OCI-LY1 (cell line): ENCODE measurements at regions not wholly inside any gene's neighbourhood (a gene's known extent, or its start where the extent isn't known, plus 50 kb on each side); places are given as distances from the start of the nearest gene placed in this dataset.

Source experiments
- EZH2 ChIP-seq: fragments of 200-600 bp; sonication (generic), shearing (Covaris generic); IDR thresholded peaks from 2 replicates; pipeline ENCODE4 v1.8.0; 2017; ENCODE audit warnings: borderline replicate concordance, mixed run types, mild to moderate bottlenecking, antibody characterized with exemption, low read length, moderate library complexity, mixed read lengths
- TF ChIP-seq, protein P1 (sequence below): fragments of 200-600 bp; sonication (generic), shearing (Covaris generic); IDR thresholded peaks from 2 replicates; pipeline ENCODE4 v1.5.1; 2017; ENCODE audit warnings: mild to moderate bottlenecking, antibody characterized with exemption, low read length, moderate library complexity, mixed read lengths

DNA sequence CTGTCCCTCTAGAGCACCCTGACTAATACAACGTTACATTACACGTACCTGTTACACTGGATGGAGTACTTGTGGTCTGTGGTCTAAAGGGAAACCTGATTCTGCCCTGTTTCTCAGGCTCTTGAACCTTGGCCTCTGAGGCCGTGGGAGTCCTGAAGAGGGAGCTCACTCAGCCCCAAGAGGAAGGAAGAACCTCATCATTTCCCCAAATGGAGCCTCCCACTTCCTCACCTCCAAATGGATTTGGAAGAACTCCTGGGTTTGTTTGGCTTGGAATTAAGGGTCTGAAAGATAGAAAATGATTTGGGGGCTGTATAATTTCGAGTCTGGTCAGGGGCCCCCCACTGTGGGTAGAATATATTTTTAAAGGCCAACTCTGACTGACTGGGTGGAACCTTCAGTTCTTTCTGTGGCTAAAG lies 200.2 kb downstream of the SEMA6A start:
- TF ChIP-seq, protein P1, sequence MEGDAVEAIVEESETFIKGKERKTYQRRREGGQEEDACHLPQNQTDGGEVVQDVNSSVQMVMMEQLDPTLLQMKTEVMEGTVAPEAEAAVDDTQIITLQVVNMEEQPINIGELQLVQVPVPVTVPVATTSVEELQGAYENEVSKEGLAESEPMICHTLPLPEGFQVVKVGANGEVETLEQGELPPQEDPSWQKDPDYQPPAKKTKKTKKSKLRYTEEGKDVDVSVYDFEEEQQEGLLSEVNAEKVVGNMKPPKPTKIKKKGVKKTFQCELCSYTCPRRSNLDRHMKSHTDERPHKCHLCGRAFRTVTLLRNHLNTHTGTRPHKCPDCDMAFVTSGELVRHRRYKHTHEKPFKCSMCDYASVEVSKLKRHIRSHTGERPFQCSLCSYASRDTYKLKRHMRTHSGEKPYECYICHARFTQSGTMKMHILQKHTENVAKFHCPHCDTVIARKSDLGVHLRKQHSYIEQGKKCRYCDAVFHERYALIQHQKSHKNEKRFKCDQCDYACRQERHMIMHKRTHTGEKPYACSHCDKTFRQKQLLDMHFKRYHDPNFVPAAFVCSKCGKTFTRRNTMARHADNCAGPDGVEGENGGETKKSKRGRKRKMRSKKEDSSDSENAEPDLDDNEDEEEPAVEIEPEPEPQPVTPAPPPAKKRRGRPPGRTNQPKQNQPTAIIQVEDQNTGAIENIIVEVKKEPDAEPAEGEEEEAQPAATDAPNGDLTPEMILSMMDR: no peak
- no peak for TF ChIP-seq EZH2
